ENCODE measurements at regions not wholly inside any gene's neighbourhood (a gene's known extent, or its start where the extent isn't known, plus 50 kb on each side); places are given as distances from the start of the nearest gene placed in this dataset.

DNA sequence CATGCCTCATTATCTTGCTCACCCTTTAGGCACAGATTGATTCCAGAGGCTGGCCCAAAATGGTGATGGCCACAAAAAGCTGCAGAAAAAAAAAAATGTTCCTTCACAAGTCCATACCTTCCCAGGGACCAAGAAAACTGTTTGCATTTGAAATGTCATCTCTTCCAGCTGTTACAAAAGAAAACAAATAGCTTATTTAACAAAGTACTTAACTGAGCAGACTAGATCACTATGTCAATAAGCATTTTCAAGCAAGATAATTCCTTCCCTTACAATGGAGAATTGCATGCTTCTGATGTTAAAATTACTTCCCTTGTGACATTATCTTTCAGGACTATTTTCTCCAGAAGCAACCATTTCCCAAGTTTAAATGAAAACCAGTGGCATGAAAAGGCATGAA lies 377.9 kb upstream of the KITLG start:
- Mint-ChIP-seq H3K9me3 (no peaks in the 10 kb centered on the region), H3K27me3 (ENCODE audit: low read depth) (no peaks in the 10 kb centered on the region), H3K4me3 (no peak overlapping the region), H3K36me3 (ENCODE audit: low read depth) (no peaks in the 10 kb centered on the region), H3K4me1 (no peaks in the 10 kb centered on the region), H3K27ac (no peak overlapping the region)
- TF ChIP-seq, protein P1, sequence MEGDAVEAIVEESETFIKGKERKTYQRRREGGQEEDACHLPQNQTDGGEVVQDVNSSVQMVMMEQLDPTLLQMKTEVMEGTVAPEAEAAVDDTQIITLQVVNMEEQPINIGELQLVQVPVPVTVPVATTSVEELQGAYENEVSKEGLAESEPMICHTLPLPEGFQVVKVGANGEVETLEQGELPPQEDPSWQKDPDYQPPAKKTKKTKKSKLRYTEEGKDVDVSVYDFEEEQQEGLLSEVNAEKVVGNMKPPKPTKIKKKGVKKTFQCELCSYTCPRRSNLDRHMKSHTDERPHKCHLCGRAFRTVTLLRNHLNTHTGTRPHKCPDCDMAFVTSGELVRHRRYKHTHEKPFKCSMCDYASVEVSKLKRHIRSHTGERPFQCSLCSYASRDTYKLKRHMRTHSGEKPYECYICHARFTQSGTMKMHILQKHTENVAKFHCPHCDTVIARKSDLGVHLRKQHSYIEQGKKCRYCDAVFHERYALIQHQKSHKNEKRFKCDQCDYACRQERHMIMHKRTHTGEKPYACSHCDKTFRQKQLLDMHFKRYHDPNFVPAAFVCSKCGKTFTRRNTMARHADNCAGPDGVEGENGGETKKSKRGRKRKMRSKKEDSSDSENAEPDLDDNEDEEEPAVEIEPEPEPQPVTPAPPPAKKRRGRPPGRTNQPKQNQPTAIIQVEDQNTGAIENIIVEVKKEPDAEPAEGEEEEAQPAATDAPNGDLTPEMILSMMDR (IDR thresholded peaks at IDR 0.05; ENCODE audit: unreplicated experiment in 3 of 3): no peak

DNA sequence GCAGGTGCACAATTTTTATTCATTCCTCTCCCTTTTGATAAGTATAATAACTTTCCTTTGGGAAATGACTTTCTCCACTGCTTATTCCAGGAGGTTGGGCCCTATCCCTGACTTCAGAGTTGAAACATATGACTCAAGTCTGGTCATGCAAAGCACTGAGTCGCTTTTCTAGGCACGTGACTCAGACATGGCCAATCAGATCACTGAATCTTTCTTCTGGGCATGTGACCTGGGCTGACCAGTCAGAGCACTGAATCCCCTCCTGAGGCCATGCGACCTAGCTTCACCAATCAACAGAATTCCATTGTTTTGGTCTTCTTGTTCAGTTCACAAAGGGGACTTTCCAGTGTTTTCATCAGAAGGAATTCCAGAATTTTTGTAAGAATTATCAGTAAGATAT lies 377.1 kb upstream of the KITLG start:
- H3K27me3 Mint-ChIP-seq (ENCODE audit: low read depth): no peaks in the 10 kb centered on the region
- no peak overlapping the region for H3K27ac Mint-ChIP-seq
- H3K4me1 Mint-ChIP-seq: no peaks in the 10 kb centered on the region
- H3K4me3 Mint-ChIP-seq: no peak overlapping the region
- H3K36me3 Mint-ChIP-seq (ENCODE audit: low read depth): no peaks in the 10 kb centered on the region
- no peaks in the 10 kb centered on the region for H3K9me3 Mint-ChIP-seq
- TF ChIP-seq, protein P1 (IDR thresholded peaks at IDR 0.05; ENCODE audit: unreplicated experiment in 3 of 3): no peak

DNA sequence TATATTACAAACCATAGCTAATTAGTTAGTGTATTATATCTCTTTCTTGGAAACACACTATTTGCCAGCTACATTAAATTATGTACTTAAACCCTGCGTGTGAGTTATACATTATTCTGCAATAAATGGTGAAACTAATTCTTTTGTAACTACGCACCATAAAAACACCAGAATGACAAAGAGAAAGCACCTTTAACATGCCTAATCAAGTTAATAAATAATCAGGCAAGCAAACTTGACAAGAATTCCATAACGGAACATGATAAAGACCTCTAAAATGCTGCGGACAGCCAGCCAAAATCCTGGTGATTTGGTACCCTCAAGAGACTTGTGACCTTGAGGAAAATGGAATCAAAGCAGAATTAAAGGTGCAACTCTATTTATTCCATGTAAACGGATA lies 375.3 kb upstream of the KITLG start:
- Mint-ChIP-seq H3K9me3 (no peaks in the 10 kb centered on the region), H3K4me1 (no peaks in the 10 kb centered on the region)

DNA sequence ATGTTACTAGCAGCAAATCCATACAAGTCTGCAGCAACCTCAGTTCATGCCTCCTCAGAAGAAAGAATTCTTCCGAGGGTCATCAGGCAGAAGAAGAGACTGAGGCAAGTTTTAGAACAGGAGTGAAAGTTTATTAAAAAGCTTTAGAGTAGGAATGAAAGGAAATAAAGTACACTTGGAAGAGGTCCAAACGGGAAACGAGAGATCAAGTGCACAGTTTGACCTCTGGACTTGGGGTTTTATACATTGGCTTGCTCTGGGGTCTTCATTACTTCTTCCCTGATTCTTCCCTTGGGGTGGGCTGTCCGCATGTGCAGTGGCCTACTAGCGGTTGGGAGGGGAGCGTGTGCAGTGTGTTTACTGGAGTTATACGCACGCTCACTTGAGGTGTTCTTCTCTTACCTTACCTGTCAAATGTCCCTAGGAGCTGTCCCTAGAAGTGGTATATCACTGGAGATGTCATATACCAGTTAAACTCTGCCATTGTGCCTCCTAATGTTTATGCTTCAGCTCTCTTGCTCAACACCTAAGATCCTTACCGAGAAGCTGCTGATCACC lies 372.8 kb upstream of the KITLG start:
- Mint-ChIP-seq H3K27me3 (ENCODE audit: low read depth) (no peaks in the 10 kb centered on the region), H3K27ac (no peak overlapping the region), H3K9me3 (peaks cover 4% of the 10 kb centered on the region), H3K36me3 (ENCODE audit: low read depth) (no peaks in the 10 kb centered on the region), H3K4me3 (no peak overlapping the region), H3K4me1 (no peaks in the 10 kb centered on the region)
- TF ChIP-seq, protein P1 (IDR thresholded peaks at IDR 0.05; ENCODE audit: unreplicated experiment in 3 of 3): no peak

More for the DNA sequence above, 375.3 kb upstream of the KITLG start:
- H3K4me3 Mint-ChIP-seq: no peak overlapping the region
- TF ChIP-seq, protein P1 (IDR thresholded peaks at IDR 0.05; ENCODE audit: unreplicated experiment in 3 of 3): no peak
- H3K27me3 Mint-ChIP-seq (ENCODE audit: low read depth): no peaks in the 10 kb centered on the region
- no peak overlapping the region for H3K27ac Mint-ChIP-seq
- H3K36me3 Mint-ChIP-seq (ENCODE audit: low read depth): no peaks in the 10 kb centered on the region

DNA sequence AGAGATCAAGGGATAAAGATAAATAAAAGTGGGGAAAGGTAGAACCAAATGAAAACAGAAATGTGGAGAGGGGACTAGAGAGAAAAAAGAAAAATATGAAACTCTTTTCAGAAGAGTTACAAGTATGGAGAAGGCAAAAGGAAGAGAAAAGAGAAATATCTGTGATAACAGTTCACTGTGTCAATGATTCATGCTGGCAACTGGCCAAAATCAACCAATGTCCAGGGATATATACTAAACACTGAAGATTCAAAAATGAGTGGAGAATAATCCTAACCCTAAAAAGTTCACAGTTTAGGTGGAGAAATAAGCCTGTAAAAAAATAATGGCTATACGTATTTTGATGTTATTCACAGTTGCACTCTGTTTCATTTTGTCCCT lies 372.3 kb upstream of the KITLG start:
- H3K27ac Mint-ChIP-seq: no peak overlapping the region
- H3K4me3 Mint-ChIP-seq: no peak overlapping the region
- H3K36me3 Mint-ChIP-seq (ENCODE audit: low read depth): no peaks in the 10 kb centered on the region
- no peaks in the 10 kb centered on the region for H3K27me3 Mint-ChIP-seq (ENCODE audit: low read depth)
- H3K9me3 Mint-ChIP-seq: peaks cover 4% of the 10 kb centered on the region
- TF ChIP-seq, protein P1 (IDR thresholded peaks at IDR 0.05; ENCODE audit: unreplicated experiment in 3 of 3): no peak
- H3K4me1 Mint-ChIP-seq: no peaks in the 10 kb centered on the region

DNA sequence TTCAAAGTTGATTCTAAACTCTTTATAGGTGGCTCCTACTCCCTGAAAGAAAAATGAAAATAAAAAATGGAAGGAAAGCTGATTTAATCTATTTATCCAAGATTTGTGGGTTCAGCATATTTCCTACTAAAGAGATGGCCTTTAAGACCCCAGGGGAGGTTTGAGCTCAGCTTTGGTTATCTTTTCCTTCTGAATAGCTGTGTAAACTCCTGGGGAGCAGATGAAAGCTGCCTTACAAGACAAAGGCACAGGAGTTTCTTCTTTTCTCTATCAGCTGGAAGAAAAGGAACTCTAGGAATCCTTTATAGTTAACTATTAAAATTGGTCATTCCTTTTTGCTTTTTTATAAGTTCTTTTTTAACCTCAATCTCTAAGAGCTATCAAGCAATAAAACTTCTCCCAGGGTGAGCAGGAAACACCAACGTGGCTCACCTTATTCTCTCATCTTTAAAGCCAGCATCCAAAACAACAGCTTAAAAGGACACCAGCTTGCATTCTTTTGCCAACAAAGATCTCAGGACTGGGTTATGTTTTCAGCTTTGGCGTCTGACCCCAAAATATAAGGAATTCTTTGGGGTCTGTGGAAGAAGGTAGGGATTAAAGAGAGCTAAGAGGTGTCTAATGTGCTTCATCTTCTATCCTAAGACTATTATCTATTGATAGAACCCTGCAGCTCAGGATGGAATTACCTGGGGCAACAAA lies 371.7 kb upstream of the KITLG start:
- peak overlapping the region in 1 of 3 experiments; percentile 71 for H3K27ac Mint-ChIP-seq
- peaks cover 2% of the 10 kb centered on the region for H3K4me1 Mint-ChIP-seq
- TF ChIP-seq, protein P1 (IDR thresholded peaks at IDR 0.05; ENCODE audit: unreplicated experiment in 3 of 3): no peak
- no peak overlapping the region for H3K4me3 Mint-ChIP-seq
- H3K36me3 Mint-ChIP-seq (ENCODE audit: low read depth): no peaks in the 10 kb centered on the region
- peaks cover 4% of the 10 kb centered on the region for H3K9me3 Mint-ChIP-seq
- H3K27me3 Mint-ChIP-seq (ENCODE audit: low read depth): no peaks in the 10 kb centered on the region
